HEK293T (cell line): ENCODE measurements at regions not wholly inside any gene's neighbourhood (a gene's known extent, or its start where the extent isn't known, plus 50 kb on each side); places are given as distances from the start of the nearest gene placed in this dataset.

ENCODE experiments used
- ARNT ChIP-seq: fragments of 450-650 bp; IDR thresholded peaks from 2 replicates; pipeline ENCODE4 v1.6.1; 2017; ENCODE audit warnings: mild to moderate bottlenecking
- BHLHE40 ChIP-seq: fragments of 450-650 bp; IDR thresholded peaks from 2 replicates; pipeline ENCODE4 v1.6.1; 2016; ENCODE audit warnings: mild to moderate bottlenecking, moderate library complexity, borderline replicate concordance
- FOXK2 ChIP-seq: fragments of 450-650 bp; IDR thresholded peaks from 2 replicates; pipeline ENCODE4 v1.6.1; 2016; ENCODE audit warnings: mild to moderate bottlenecking
- L3MBTL2 ChIP-seq: fragments of 450-650 bp; conservative IDR thresholded peaks from 2 replicates; pipeline ENCODE4 v1.6.1; 2016; ENCODE audit warnings: mild to moderate bottlenecking
- PKNOX1 ChIP-seq: fragments of 450-650 bp; IDR thresholded peaks from 2 replicates; pipeline ENCODE4 v1.6.1; 2016
- SP1 ChIP-seq: fragments of 450-650 bp; IDR thresholded peaks from 2 replicates; pipeline ENCODE4 v1.6.1; 2017
- SUZ12 ChIP-seq: fragments of 450-650 bp; IDR thresholded peaks from 2 replicates; pipeline ENCODE4 v1.6.1; 2016; ENCODE audit warnings: mild to moderate bottlenecking
- ZNF384 ChIP-seq: fragments of 450-650 bp; IDR thresholded peaks from 2 replicates; pipeline ENCODE4 v1.6.1; 2016

- no peak for TF ChIP-seq ARNT
- no peak for TF ChIP-seq FOXK2
- TF ChIP-seq L3MBTL2, result no peak
- no peak for TF ChIP-seq BHLHE40
- TF ChIP-seq SP1, result no peak
- no peak for TF ChIP-seq ZNF384
- TF ChIP-seq SUZ12, result no peak
- no peak for TF ChIP-seq PKNOX1
Observed at GRCh38 chr2:55781542-55781941, 87.9 kb upstream of the PNPT1 start.
